ENCODE measurements at regions not wholly inside any gene's neighbourhood (a gene's known extent, or its start where the extent isn't known, plus 50 kb on each side); places are given as distances from the start of the nearest gene placed in this dataset.
"Not testable (repeated sequence)": the region's sequence is repeated elsewhere in the genome, so short reads cannot be mapped to it uniquely, and the experiment has no call there.

GRCh38 chr14:48052973-48053372 lies 377.6 kb upstream of the MDGA2 start:
- DNase-seq (ENCODE audit: low read depth in 2 of 2): no peak

GRCh38 chr14:48035836-48036235 lies 360.4 kb upstream of the MDGA2 start:
- DNase-seq (ENCODE audit: low read depth in 2 of 2): no peak

GRCh38 chr14:48027115-48027514 lies 351.7 kb upstream of the MDGA2 start:
- no peak for DNase-seq (ENCODE audit: low read depth in 2 of 2)

GRCh38 chr14:48023881-48024280 lies 348.5 kb upstream of the MDGA2 start:
- no peak for DNase-seq (ENCODE audit: low read depth in 2 of 2)

GRCh38 chr14:48011484-48011883 lies 336.1 kb upstream of the MDGA2 start:
- DNase-seq (ENCODE audit: low read depth in 2 of 2): not testable (repeated sequence)

GRCh38 chr14:48008646-48009045 lies 333.2 kb upstream of the MDGA2 start:
- no peak for DNase-seq (ENCODE audit: low read depth in 2 of 2)

GRCh38 chr14:48005986-48006385 lies 330.6 kb upstream of the MDGA2 start:
- no peak for DNase-seq (ENCODE audit: low read depth in 2 of 2)

GRCh38 chr14:47993883-47994282 lies 318.5 kb upstream of the MDGA2 start:
- DNase-seq (ENCODE audit: low read depth in 2 of 2): no peak

- DNase-seq (ENCODE audit: low read depth in 2 of 2): no peak
Observed at GRCh38 chr14:47988175-47988574, 312.8 kb upstream of the MDGA2 start.

GRCh38 chr14:47978871-47979270 lies 303.5 kb upstream of the MDGA2 start:
- DNase-seq (ENCODE audit: low read depth in 2 of 2): no peak

- DNase-seq (ENCODE audit: low read depth in 2 of 2): no peak
Observed at GRCh38 chr14:47976139-47976538, 300.7 kb upstream of the MDGA2 start.

GRCh38 chr14:47966076-47966810 lies 290.8 kb upstream of the MDGA2 start:
- DNase-seq (ENCODE audit: low read depth in 2 of 2): no peak

GRCh38 chr14:47961634-47962033 lies 286.2 kb upstream of the MDGA2 start:
- DNase-seq (ENCODE audit: low read depth in 2 of 2): no peak

- no peak for DNase-seq (ENCODE audit: low read depth in 2 of 2)
Observed at GRCh38 chr14:47959740-47960139, 284.3 kb upstream of the MDGA2 start.

GRCh38 chr14:47949006-47949405 lies 273.6 kb upstream of the MDGA2 start:
- no peak for DNase-seq (ENCODE audit: low read depth in 2 of 2)

- no peak for DNase-seq (ENCODE audit: low read depth in 2 of 2)
Observed at GRCh38 chr14:47935332-47935731, 259.9 kb upstream of the MDGA2 start.

- no peak for DNase-seq (ENCODE audit: low read depth in 2 of 2)
Observed at GRCh38 chr14:47929334-47929733, 253.9 kb upstream of the MDGA2 start.

- DNase-seq (ENCODE audit: low read depth in 2 of 2): no peak
Observed at GRCh38 chr14:47921133-47921532, 245.7 kb upstream of the MDGA2 start.

- DNase-seq (ENCODE audit: low read depth in 2 of 2): no peak
Observed at GRCh38 chr14:47919997-47920396, 244.6 kb upstream of the MDGA2 start.

- DNase-seq (ENCODE audit: low read depth in 2 of 2): no peak
Observed at GRCh38 chr14:47919334-47919846, 244.0 kb upstream of the MDGA2 start.

- DNase-seq (ENCODE audit: low read depth in 2 of 2): no peak
Observed at GRCh38 chr14:47917344-47917954, 242.0 kb upstream of the MDGA2 start.

- DNase-seq (ENCODE audit: low read depth in 2 of 2): not testable (repeated sequence)
Observed at GRCh38 chr14:47901141-47901540, 225.7 kb upstream of the MDGA2 start.

- no peak for DNase-seq (ENCODE audit: low read depth in 2 of 2)
Observed at GRCh38 chr14:47899685-47900084, 224.3 kb upstream of the MDGA2 start.

Measured in stimulated activated CD4-positive, alpha-beta T cell treated with anti-CD3 and anti-CD28 coated beads, Interleukin-15, amount 100 ng/mL, for 48 hours (primary cell).